CD4-positive, alpha-beta memory T cell (primary cell): ENCODE measurements at regions not wholly inside any gene's neighbourhood (a gene's known extent, or its start where the extent isn't known, plus 50 kb on each side); places are given as distances from the start of the nearest gene placed in this dataset.

Experiments
- CTCF ChIA-PET: fragments of 350-600 bp; sonication (Branson Sonifier 250); formaldehyde crosslinking; loops from one replicate; lab custom pipeline; 2021; ENCODE audit warnings: inconsistent platforms; ENCODE audit not compliant: partially characterized antibody; lab: Charles Lee
- POLR2A ChIA-PET: fragments of 350-600 bp; sonication (Branson Sonifier 250); formaldehyde crosslinking; loops from one replicate; lab custom pipeline; 2021; ENCODE audit not compliant: partially characterized antibody; lab: Charles Lee
- DNase-seq, 5 donors: peaks; one replicate each; pipeline versions ENCODE4 v3.0.0 to v3.0.0-alpha.2; 2020 to 2022; ENCODE audit warnings: mixed read lengths in 1 of 5
- H3K27ac ChIP-seq: one replicate; pipeline ENCODE4 v1.7.0; 2013; ENCODE audit warnings: low read depth, low read length
- H3K27me3 ChIP-seq: 2 replicates; pipeline ENCODE4 v1.7.0; 2013; ENCODE audit warnings: mild to moderate bottlenecking, low read length, moderate library complexity; ENCODE audit not compliant: insufficient read depth
- H3K36me3 ChIP-seq: 2 replicates; pipeline ENCODE4 v1.7.0; 2013; ENCODE audit warnings: mild to moderate bottlenecking, low read length, moderate library complexity; ENCODE audit not compliant: insufficient read depth
- H3K4me1 ChIP-seq: 2 replicates; pipeline ENCODE4 v1.7.0; 2013; ENCODE audit warnings: mild to moderate bottlenecking, low read length, moderate library complexity; ENCODE audit not compliant: insufficient read depth
- H3K4me3 ChIP-seq, 2 donors: one replicate each; pipeline ENCODE4 v1.7.0; 2013; ENCODE audit warnings: low read length in 2 of 2, mild to moderate bottlenecking in 1 of 2
- H3K9me3 ChIP-seq, 2 donors: one replicate each; pipeline ENCODE4 v1.7.0; 2013; ENCODE audit warnings: low read length in 2 of 2, control low read depth in 1 of 2; ENCODE audit not compliant: control insufficient read depth in 1 of 2
- H3K27ac Mint-ChIP-seq, 7 donors: one replicate each; pipeline ENCODE4 v1.8.0; 2020 to 2021; ENCODE audit warnings: mixed read lengths in 7 of 7, mild to moderate bottlenecking in 6 of 7, inconsistent platforms in 3 of 7, moderate library complexity in 3 of 7
- H3K27me3 Mint-ChIP-seq, 2 donors: one replicate each; pipeline ENCODE4 v1.8.0; 2020 to 2021; ENCODE audit warnings: mixed read lengths in 2 of 2
- H3K36me3 Mint-ChIP-seq, 2 donors: one replicate each; pipeline ENCODE4 v1.8.0; 2020 to 2021; ENCODE audit warnings: mixed read lengths in 2 of 2, inconsistent platforms in 1 of 2, mild to moderate bottlenecking in 1 of 2
- H3K4me1 Mint-ChIP-seq, 4 donors: one replicate each; pipeline ENCODE4 v1.8.0; 2020 to 2021; ENCODE audit warnings: mixed read lengths in 4 of 4, mild to moderate bottlenecking in 1 of 4
- H3K4me3 Mint-ChIP-seq, 8 donors: one replicate each; pipeline ENCODE4 v1.8.0; 2020 to 2021; ENCODE audit warnings: mixed read lengths in 8 of 8, mild to moderate bottlenecking in 7 of 8, moderate library complexity in 6 of 8, inconsistent platforms in 3 of 8
- H3K9me3 Mint-ChIP-seq, 8 donors: one replicate each; pipeline ENCODE4 v1.8.0; 2020 to 2021; ENCODE audit warnings: mixed read lengths in 8 of 8, mild to moderate bottlenecking in 5 of 8, inconsistent platforms in 3 of 8, moderate library complexity in 1 of 8
- intact Hi-C: fragments of 100-400 bp; cut with micrococcal nuclease; formaldehyde crosslinking; loops from one replicate; pipeline ENCODE4 v1.15.1; 2023

GRCh38 chr12:93015871-93016751 is 87.0 kb upstream of the EEA1 start:
- H3K27ac Mint-ChIP-seq = no peak overlapping the region
- H3K27me3 ChIP-seq = no peaks in the 10 kb centered on the region
- H3K4me1 Mint-ChIP-seq = no peaks in the 10 kb centered on the region
- no peak overlapping the region for H3K27ac ChIP-seq
- ChIA-PET CTCF (no interaction called here), POLR2A (no interaction called here)
- no peak overlapping the region for H3K4me3 ChIP-seq
- H3K4me3 Mint-ChIP-seq = no peak overlapping the region
- peaks cover 0 to 2% (median 0%) of the 10 kb centered on the region in 8 donors for H3K9me3 Mint-ChIP-seq
- peaks cover 0 to 2% of the 10 kb centered on the region in 2 donors for H3K27me3 Mint-ChIP-seq
- H3K36me3 Mint-ChIP-seq = no peaks in the 10 kb centered on the region
- H3K4me1 ChIP-seq = no peaks in the 10 kb centered on the region
- no peaks in the 10 kb centered on the region for H3K36me3 ChIP-seq
- DNase-seq = no peak
- no peaks in the 10 kb centered on the region for H3K9me3 ChIP-seq
- intact Hi-C loops = no loop called here

- no peaks in the 10 kb centered on the region for H3K36me3 Mint-ChIP-seq
- intact Hi-C loops = no loop called here
- Histone ChIP-seq H3K27me3 (no peaks in the 10 kb centered on the region), H3K27ac (no peak overlapping the region), H3K4me1 (no peaks in the 10 kb centered on the region), H3K4me3 (no peak overlapping the region), H3K9me3 (no peaks in the 10 kb centered on the region), H3K36me3 (no peaks in the 10 kb centered on the region)
- H3K27ac Mint-ChIP-seq = no peak overlapping the region
- no peak for DNase-seq
- peaks cover 0 to 2% (median 0%) of the 10 kb centered on the region in 8 donors for H3K9me3 Mint-ChIP-seq
- H3K4me3 Mint-ChIP-seq = no peak overlapping the region
- H3K27me3 Mint-ChIP-seq = peaks cover 0 to 2% of the 10 kb centered on the region in 2 donors
- POLR2A ChIA-PET = no interaction called here
- no peaks in the 10 kb centered on the region for H3K4me1 Mint-ChIP-seq
- CTCF ChIA-PET = interaction anchor here (0.6 kb wide), 1 partner anchor 710 kb away, joined by 3 read pairs; no protein-coding TSS in a partner anchor
Measured at GRCh38 chr12:93016752-93017350, 87.8 kb upstream of the EEA1 start.

GRCh38 chr12:93018610-93019009 is 89.5 kb upstream of the EEA1 start:
- POLR2A ChIA-PET = no interaction called here
- H3K4me3 Mint-ChIP-seq = no peak overlapping the region
- no peak overlapping the region for H3K27ac Mint-ChIP-seq
- Histone ChIP-seq H3K27ac (no peak overlapping the region), H3K36me3 (no peaks in the 10 kb centered on the region), H3K27me3 (no peaks in the 10 kb centered on the region), H3K4me3 (no peak overlapping the region), H3K9me3 (no peaks in the 10 kb centered on the region), H3K4me1 (no peaks in the 10 kb centered on the region)
- no peaks in the 10 kb centered on the region for H3K4me1 Mint-ChIP-seq
- peaks cover 0 to 2% (median 0%) of the 10 kb centered on the region in 8 donors for H3K9me3 Mint-ChIP-seq
- peaks cover 0 to 2% of the 10 kb centered on the region in 2 donors for H3K27me3 Mint-ChIP-seq
- no peak for DNase-seq
- no peaks in the 10 kb centered on the region for H3K36me3 Mint-ChIP-seq
- CTCF ChIA-PET = interaction anchor here (1.4 to 1.7 kb wide), 2 partner anchors 31 to 401 kb away, joined by 4 to 5 read pairs; no protein-coding TSS in a partner anchor
- intact Hi-C loops = no loop called here

- H3K4me1 ChIP-seq = no peaks in the 10 kb centered on the region
- no peak overlapping the region for H3K27ac ChIP-seq
- ChIA-PET CTCF (interaction anchor here (0.9 to 1.7 kb wide), 4 partner anchors 11 to 400 kb away, joined by 3 to 5 read pairs (median 4); no protein-coding TSS in a partner anchor), POLR2A (no interaction called here)
- intact Hi-C loops = no loop called here
- H3K27me3 Mint-ChIP-seq = no peaks in the 10 kb centered on the region
- H3K9me3 Mint-ChIP-seq = no peaks in the 10 kb centered on the region
- no peaks in the 10 kb centered on the region for H3K36me3 ChIP-seq
- H3K4me3 ChIP-seq = no peak overlapping the region
- H3K4me1 Mint-ChIP-seq = no peaks in the 10 kb centered on the region
- no peak overlapping the region for H3K4me3 Mint-ChIP-seq
- H3K27ac Mint-ChIP-seq = peak overlapping the region in 1 of 7 donors; percentile 8
- no peak for DNase-seq
- no peaks in the 10 kb centered on the region for H3K27me3 ChIP-seq
- H3K9me3 ChIP-seq = no peaks in the 10 kb centered on the region
- H3K36me3 Mint-ChIP-seq = no peaks in the 10 kb centered on the region
Measured at GRCh38 chr12:93019212-93019927, 90.3 kb upstream of the EEA1 start.

GRCh38 chr12:93019975-93020630 is 91.0 kb upstream of the EEA1 start:
- H3K4me1 Mint-ChIP-seq = no peaks in the 10 kb centered on the region
- no peaks in the 10 kb centered on the region for H3K9me3 ChIP-seq
- no peaks in the 10 kb centered on the region for H3K9me3 Mint-ChIP-seq
- H3K27me3 ChIP-seq = no peaks in the 10 kb centered on the region
- H3K27ac Mint-ChIP-seq = no peak overlapping the region
- H3K36me3 ChIP-seq = no peaks in the 10 kb centered on the region
- intact Hi-C loops = no loop called here
- ChIA-PET POLR2A (no interaction called here), CTCF (interaction anchor here (0.9 to 1.7 kb wide), 2 partner anchors 11 to 33 kb away, joined by 3 read pairs; no protein-coding TSS in a partner anchor)
- no peak overlapping the region for H3K4me3 Mint-ChIP-seq
- no peaks in the 10 kb centered on the region for H3K4me1 ChIP-seq
- H3K4me3 ChIP-seq = no peak overlapping the region
- DNase-seq = no peak
- no peaks in the 10 kb centered on the region for H3K27me3 Mint-ChIP-seq
- H3K27ac ChIP-seq = no peak overlapping the region
- H3K36me3 Mint-ChIP-seq = no peaks in the 10 kb centered on the region

- CTCF ChIA-PET = interaction anchor here (0.9 to 1.7 kb wide), 2 partner anchors 10 to 34 kb away, joined by 3 read pairs; no protein-coding TSS in a partner anchor
Measured at GRCh38 chr12:93020631-93021597, 91.8 kb upstream of the EEA1 start.

More at GRCh38 chr12:93020631-93021597, 91.8 kb upstream of the EEA1 start:
- intact Hi-C loops = no loop called here
- Mint-ChIP-seq H3K36me3 (no peaks in the 10 kb centered on the region), H3K4me1 (no peaks in the 10 kb centered on the region), H3K9me3 (no peaks in the 10 kb centered on the region), H3K4me3 (no peak overlapping the region), H3K27me3 (no peaks in the 10 kb centered on the region), H3K27ac (no peak overlapping the region)
- no peak for DNase-seq
- POLR2A ChIA-PET = no interaction called here
- no peak overlapping the region for H3K4me3 ChIP-seq
- H3K27me3 ChIP-seq = no peaks in the 10 kb centered on the region
- no peaks in the 10 kb centered on the region for H3K36me3 ChIP-seq
- H3K27ac ChIP-seq = no peak overlapping the region
- no peaks in the 10 kb centered on the region for H3K4me1 ChIP-seq
- H3K9me3 ChIP-seq = no peaks in the 10 kb centered on the region
